Fibroblast of lung (primary cell): ENCODE measurements at regions not wholly inside any gene's neighbourhood (a gene's known extent, or its start where the extent isn't known, plus 50 kb on each side); places are given as distances from the start of the nearest gene placed in this dataset.

Experiments
- DNase-seq, 2 donors: peaks; one replicate each; pipeline versions ENCODE4 v3.0.0 to v3.0.0-alpha.2; 2010; ENCODE audit warnings: low read depth in 2 of 2
- H2AFZ ChIP-seq: 2 replicates; pipeline ENCODE4 v1.5.1; 2012; ENCODE audit warnings: low read length, control low read depth, inconsistent platforms
- H3K27ac ChIP-seq: 2 replicates; pipeline ENCODE4 v1.5.1; 2011; ENCODE audit warnings: low read length, control low read depth; ENCODE audit not compliant: insufficient read depth
- H3K27me3 ChIP-seq: 2 replicates; pipeline ENCODE4 v1.5.1; 2011; ENCODE audit warnings: mild to moderate bottlenecking, low read length; ENCODE audit not compliant: control insufficient read depth, insufficient read depth
- H3K36me3 ChIP-seq: 2 replicates; pipeline ENCODE4 v1.5.1; 2011; ENCODE audit warnings: low read length; ENCODE audit not compliant: control insufficient read depth, insufficient read depth
- H3K4me1 ChIP-seq: 2 replicates; pipeline ENCODE4 v1.5.1; 2011; ENCODE audit warnings: low read length; ENCODE audit not compliant: control insufficient read depth, insufficient read depth; ENCODE audit errors: extremely low read depth
- H3K4me2 ChIP-seq: 2 replicates; pipeline ENCODE4 v1.5.1; 2011; ENCODE audit warnings: low read length, control low read depth; ENCODE audit not compliant: insufficient read depth; ENCODE audit errors: extremely low read depth
- H3K4me3 ChIP-seq, 4 experiments: fragments of 200-600 bp in 1 of 4; sonication (generic) in 1 of 4; replicated peaks in 1 of 4; 2 replicates each; pipeline ENCODE4 v1.5.1; 2011 to 2016; ENCODE audit warnings: low read length in 4 of 4, low read depth in 3 of 4, mild to moderate bottlenecking in 3 of 4, control low read depth in 2 of 4, inconsistent platforms in 1 of 4, mixed read lengths in 1 of 4; ENCODE audit not compliant: insufficient read depth in 1 of 4; ENCODE audit errors: control extremely low read depth in 1 of 4
- H3K79me2 ChIP-seq: 2 replicates; pipeline ENCODE4 v1.5.1; 2012; ENCODE audit warnings: mild to moderate bottlenecking, low read length, inconsistent platforms; ENCODE audit not compliant: control insufficient read depth, insufficient read depth
- H3K9ac ChIP-seq: 2 replicates; pipeline ENCODE4 v1.5.1; 2011; ENCODE audit warnings: mild to moderate bottlenecking, low read length, control low read depth; ENCODE audit not compliant: insufficient read depth
- H3K9me3 ChIP-seq: 2 replicates; pipeline ENCODE4 v1.5.1; 2012; ENCODE audit warnings: low read depth, low read length; ENCODE audit not compliant: control insufficient read depth, insufficient read depth
- H4K20me1 ChIP-seq: 2 replicates; pipeline ENCODE4 v1.5.1; 2011; ENCODE audit warnings: low read length; ENCODE audit not compliant: control insufficient read depth, insufficient read depth; ENCODE audit errors: extremely low read depth
- EZH2 ChIP-seq: IDR thresholded peaks from 2 replicates; pipeline ENCODE4 v1.5.1; 2012; ENCODE audit warnings: low read length, control low read depth, mild to moderate bottlenecking; ENCODE audit errors: missing control alignments
- TF ChIP-seq, protein P1 (sequence below), 2 donors: IDR thresholded peaks in 1 of 2; conservative IDR thresholded peaks in 1 of 2; 1 replicate in 1 of 2; 2 replicates in 1 of 2; pipeline ENCODE4 v1.5.1; 2011 to 2012; ENCODE audit warnings: low read length in 2 of 2, control low read depth in 1 of 2, inconsistent platforms in 1 of 2, low read depth in 1 of 2, mild to moderate bottlenecking in 1 of 2

DNA sequence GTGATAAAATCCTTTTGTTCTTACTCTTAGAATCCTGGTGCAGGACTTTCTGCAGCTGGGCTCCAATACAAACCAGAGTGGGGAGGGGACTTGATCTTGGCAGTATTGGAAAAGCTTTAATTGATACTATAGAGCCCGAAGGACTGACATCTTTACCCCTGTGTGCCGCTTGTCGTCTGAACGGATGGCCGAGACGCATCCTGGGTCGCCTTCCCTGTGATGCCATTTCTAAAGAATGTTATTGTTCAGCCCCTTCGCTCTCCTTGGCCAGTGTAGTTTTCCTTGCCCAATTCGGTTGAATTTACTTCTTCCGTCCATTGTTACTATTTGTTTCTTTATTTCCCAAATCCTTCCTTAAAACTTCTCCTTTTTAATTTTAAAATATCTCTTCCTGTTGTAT is 80.9 kb downstream of the CLDN34 start:
- Histone ChIP-seq H3K27me3 (no peaks in the 10 kb centered on the region), H3K4me2 (no peak overlapping the region), H3K9ac (no peak overlapping the region), H3K4me1 (no peaks in the 10 kb centered on the region), H3K4me3 (no peak overlapping the region), H3K9me3 (no peaks in the 10 kb centered on the region), H3K27ac (no peak overlapping the region), H2AFZ (no peak overlapping the region), H3K36me3 (no peaks in the 10 kb centered on the region), H4K20me1 (no peaks in the 10 kb centered on the region), H3K79me2 (no peaks in the 10 kb centered on the region)
- no peak for TF ChIP-seq EZH2
- DNase-seq: no peak

DNA sequence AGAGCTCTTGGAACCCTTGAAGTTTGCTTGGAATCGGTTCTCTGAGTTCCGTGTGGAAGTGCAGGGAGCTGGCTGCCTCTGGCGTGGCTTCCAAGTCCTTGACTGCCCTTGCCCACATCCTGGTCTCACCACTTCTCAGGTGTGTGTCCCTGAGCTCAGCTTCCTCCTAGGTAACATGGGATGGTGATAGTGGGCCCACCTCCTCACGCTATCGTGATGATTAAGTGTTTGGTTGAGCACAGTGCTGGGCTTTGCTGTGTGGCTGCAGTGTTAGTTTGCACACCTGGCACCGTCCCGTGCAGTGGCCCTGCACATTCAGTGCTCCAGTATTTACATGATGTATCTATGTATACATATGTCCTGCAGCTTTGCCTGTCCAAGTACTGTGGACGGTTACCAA is 81.5 kb downstream of the CLDN34 start:
- no peak overlapping the region for H3K27ac ChIP-seq
- DNase-seq: no peak
- H3K27me3 ChIP-seq: no peaks in the 10 kb centered on the region
- H3K79me2 ChIP-seq: no peaks in the 10 kb centered on the region
- H3K4me2 ChIP-seq: no peak overlapping the region
- H3K36me3 ChIP-seq: no peaks in the 10 kb centered on the region
- H3K9me3 ChIP-seq: no peaks in the 10 kb centered on the region
- no peaks in the 10 kb centered on the region for H4K20me1 ChIP-seq
- H3K4me3 ChIP-seq: no peak overlapping the region
- TF ChIP-seq, protein P1, sequence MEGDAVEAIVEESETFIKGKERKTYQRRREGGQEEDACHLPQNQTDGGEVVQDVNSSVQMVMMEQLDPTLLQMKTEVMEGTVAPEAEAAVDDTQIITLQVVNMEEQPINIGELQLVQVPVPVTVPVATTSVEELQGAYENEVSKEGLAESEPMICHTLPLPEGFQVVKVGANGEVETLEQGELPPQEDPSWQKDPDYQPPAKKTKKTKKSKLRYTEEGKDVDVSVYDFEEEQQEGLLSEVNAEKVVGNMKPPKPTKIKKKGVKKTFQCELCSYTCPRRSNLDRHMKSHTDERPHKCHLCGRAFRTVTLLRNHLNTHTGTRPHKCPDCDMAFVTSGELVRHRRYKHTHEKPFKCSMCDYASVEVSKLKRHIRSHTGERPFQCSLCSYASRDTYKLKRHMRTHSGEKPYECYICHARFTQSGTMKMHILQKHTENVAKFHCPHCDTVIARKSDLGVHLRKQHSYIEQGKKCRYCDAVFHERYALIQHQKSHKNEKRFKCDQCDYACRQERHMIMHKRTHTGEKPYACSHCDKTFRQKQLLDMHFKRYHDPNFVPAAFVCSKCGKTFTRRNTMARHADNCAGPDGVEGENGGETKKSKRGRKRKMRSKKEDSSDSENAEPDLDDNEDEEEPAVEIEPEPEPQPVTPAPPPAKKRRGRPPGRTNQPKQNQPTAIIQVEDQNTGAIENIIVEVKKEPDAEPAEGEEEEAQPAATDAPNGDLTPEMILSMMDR (conservative IDR thresholded peaks at IDR 0.05 in 1 of 2, IDR thresholded peaks at IDR 0.05 in 1 of 2; ENCODE audit: low read depth in 1 of 2, low read length in 2 of 2): no peak
- H3K9ac ChIP-seq: no peak overlapping the region
- H3K4me1 ChIP-seq: no peaks in the 10 kb centered on the region
- no peak overlapping the region for H2AFZ ChIP-seq

DNA sequence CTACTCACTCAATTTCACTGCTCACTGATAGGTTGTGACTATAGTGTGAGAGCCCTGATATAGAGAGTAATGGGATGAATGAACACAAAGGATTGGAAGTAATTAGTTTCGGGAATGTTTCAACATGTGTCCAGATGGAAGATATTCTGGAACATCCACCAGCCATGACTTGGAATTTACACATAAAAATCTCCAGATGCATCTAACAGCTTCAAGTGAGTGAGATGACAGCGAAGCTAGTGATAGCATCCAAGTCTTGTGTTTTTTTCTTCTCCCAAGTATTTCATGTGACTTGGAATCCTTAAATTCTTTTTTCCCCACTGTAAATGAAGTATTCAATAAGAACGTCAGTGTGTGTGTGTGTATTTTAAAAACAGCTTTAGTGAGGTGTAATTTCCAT is 82.1 kb downstream of the CLDN34 start:
- Histone ChIP-seq H2AFZ (no peak overlapping the region), H3K9ac (no peak overlapping the region), H4K20me1 (no peaks in the 10 kb centered on the region), H3K4me1 (no peaks in the 10 kb centered on the region), H3K9me3 (no peaks in the 10 kb centered on the region), H3K27ac (no peak overlapping the region), H3K36me3 (no peaks in the 10 kb centered on the region), H3K4me2 (no peak overlapping the region), H3K4me3 (no peak overlapping the region), H3K79me2 (no peaks in the 10 kb centered on the region), H3K27me3 (no peaks in the 10 kb centered on the region)
- TF ChIP-seq, protein P1 (conservative IDR thresholded peaks at IDR 0.05 in 1 of 2, IDR thresholded peaks at IDR 0.05 in 1 of 2; ENCODE audit: low read depth in 1 of 2, low read length in 2 of 2): no peak
- no peak for TF ChIP-seq EZH2
- DNase-seq: no peak
